ENCODE measurements at regions not wholly inside any gene's neighbourhood (a gene's known extent, or its start where the extent isn't known, plus 50 kb on each side); places are given as distances from the start of the nearest gene placed in this dataset.

- intact Hi-C loops (cut with micrococcal nuclease; ENCODE audit: unreplicated experiment) = no loop called here
- Histone ChIP-seq H3K27me3 (ENCODE audit: insufficient read depth, low read depth) (no peaks in the 10 kb centered on the region), H3K4me2 (no peak overlapping the region), H3K4me1 (replicated peaks; ENCODE audit: insufficient read depth) (peaks cover 51% of the 10 kb centered on the region), H3K79me2 (ENCODE audit: low read depth) (no peaks in the 10 kb centered on the region), H3K36me3 (ENCODE audit: low read depth) (no peaks in the 10 kb centered on the region), H3F3A (ENCODE audit: insufficient read depth, low read depth) (peaks cover 25% of the 10 kb centered on the region; the same call in 1 of the 2 replicates), H3K9me3 (ENCODE audit: insufficient read depth, low read depth) (peaks cover 11% of the 10 kb centered on the region; the same call in 1 of the 2 replicates), H3K9me2 (ENCODE audit: insufficient read depth) (no peaks in the 10 kb centered on the region), H2AFZ (no peak overlapping the region), H4K20me1 (ENCODE audit: insufficient read depth) (no peaks in the 10 kb centered on the region), H3K4me3 (no peak overlapping the region), H3K27ac (peak overlapping the region; percentile 88)
- ChIA-PET POLR2A (ENCODE audit: unreplicated experiment) (interaction anchor here (0.6 kb wide), 1 partner anchor 12 kb away, joined by 3 read pairs; no protein-coding TSS in a partner anchor), CTCF (no interaction called here)
- no TSS peak for BruUV-seq (replicated peaks)
- DNase-seq = no peak
- TF ChIP-seq CTCF (conservative IDR thresholded peaks at IDR 0.05) (no peak), EZH2 (IDR thresholded peaks at IDR 0.05; ENCODE audit: low read depth) (no peak)
Measured at GRCh38 chr16:80039777-80040176, 439.2 kb upstream of the MAF start.

- POLR2A ChIA-PET (ENCODE audit: unreplicated experiment) = no interaction called here
- intact Hi-C loops (cut with micrococcal nuclease; ENCODE audit: unreplicated experiment) = no loop called here
Measured at GRCh38 chr16:80038566-80038965, 438.0 kb upstream of the MAF start.

GRCh38 chr16:80034948-80035663 is 434.6 kb upstream of the MAF start:
- H3K9me2 ChIP-seq (ENCODE audit: insufficient read depth) = no peaks in the 10 kb centered on the region
- CTCF ChIA-PET = no interaction called here
- H3K4me2 ChIP-seq = peak overlapping the region; percentile 45
- H3K27me3 ChIP-seq (ENCODE audit: insufficient read depth, low read depth) = no peaks in the 10 kb centered on the region
- no peaks in the 10 kb centered on the region for H4K20me1 ChIP-seq (ENCODE audit: insufficient read depth)
- DNase-seq = peak; percentile 40 to 93
- H2AFZ ChIP-seq = no peak overlapping the region
- POLR2A ChIA-PET (ENCODE audit: unreplicated experiment) = interaction anchor here (1.0 kb wide), 1 partner anchor 8 kb away, joined by 5 read pairs; no protein-coding TSS in a partner anchor
- no peaks in the 10 kb centered on the region for H3K79me2 ChIP-seq (ENCODE audit: low read depth)
- H3F3A ChIP-seq (ENCODE audit: insufficient read depth, low read depth) = peaks cover 18% of the 10 kb centered on the region; the same call in 1 of the 2 replicates
- no peak for TF ChIP-seq CTCF (conservative IDR thresholded peaks at IDR 0.05)
- no peak for TF ChIP-seq EZH2 (IDR thresholded peaks at IDR 0.05; ENCODE audit: low read depth)
- peaks cover 32% of the 10 kb centered on the region for H3K4me1 ChIP-seq (replicated peaks; ENCODE audit: insufficient read depth)
- H3K9me3 ChIP-seq (ENCODE audit: insufficient read depth, low read depth) = peaks cover 25% of the 10 kb centered on the region
- intact Hi-C loops (cut with micrococcal nuclease; ENCODE audit: unreplicated experiment) = loop anchor here (1.0 kb wide), 1 partner anchor 8 kb away; no protein-coding TSS in a partner anchor
- BruUV-seq (replicated peaks) = no TSS peak
- no peaks in the 10 kb centered on the region for H3K36me3 ChIP-seq (ENCODE audit: low read depth)
- no peak overlapping the region for H3K4me3 ChIP-seq
- peak overlapping the region; percentile 90 for H3K27ac ChIP-seq

More at GRCh38 chr16:80038566-80038965, 438.0 kb upstream of the MAF start:
- no peaks in the 10 kb centered on the region for H3K79me2 ChIP-seq (ENCODE audit: low read depth)
- no peak overlapping the region for H2AFZ ChIP-seq
- H3F3A ChIP-seq (ENCODE audit: insufficient read depth, low read depth) = peaks cover 32% of the 10 kb centered on the region; the same call in 1 of the 2 replicates
- H3K9me2 ChIP-seq (ENCODE audit: insufficient read depth) = no peaks in the 10 kb centered on the region
- no peak overlapping the region for H3K27ac ChIP-seq
- no peak overlapping the region for H3K4me3 ChIP-seq
- CTCF ChIA-PET = no interaction called here
- BruUV-seq (replicated peaks) = no TSS peak
- H3K4me1 ChIP-seq (replicated peaks; ENCODE audit: insufficient read depth) = peaks cover 54% of the 10 kb centered on the region
- no peaks in the 10 kb centered on the region for H3K36me3 ChIP-seq (ENCODE audit: low read depth)
- no peaks in the 10 kb centered on the region for H4K20me1 ChIP-seq (ENCODE audit: insufficient read depth)
- H3K27me3 ChIP-seq (ENCODE audit: insufficient read depth, low read depth) = no peaks in the 10 kb centered on the region
- no peak overlapping the region for H3K4me2 ChIP-seq
- peaks cover 23% of the 10 kb centered on the region for H3K9me3 ChIP-seq (ENCODE audit: insufficient read depth, low read depth)
- TF ChIP-seq CTCF (conservative IDR thresholded peaks at IDR 0.05) = no peak
- no peak for TF ChIP-seq EZH2 (IDR thresholded peaks at IDR 0.05; ENCODE audit: low read depth)
- DNase-seq = no peak

All from PC-9 (cell line).